ENCODE measurements at regions not wholly inside any gene's neighbourhood (a gene's known extent, or its start where the extent isn't known, plus 50 kb on each side); places are given as distances from the start of the nearest gene placed in this dataset.

- no peak for TF ChIP-seq NFRKB (IDR thresholded peaks at IDR 0.05)
- TF ChIP-seq ARNT (IDR thresholded peaks at IDR 0.05), result no peak
- TF ChIP-seq LEF1 (IDR thresholded peaks at IDR 0.05; ENCODE audit: borderline replicate concordance), result no peak
- no peak for TF ChIP-seq ELF4 (IDR thresholded peaks at IDR 0.05)
- no peak for TF ChIP-seq SUZ12 (IDR thresholded peaks at IDR 0.05)
- TF ChIP-seq BHLHE40 (IDR thresholded peaks at IDR 0.05; ENCODE audit: borderline replicate concordance), result no peak
Measured at GRCh38 chr10:106280896-106281460, 883.5 kb downstream of the SORCS1 start.

Data from HEK293T (cell line).